ENCODE measurements at regions not wholly inside any gene's neighbourhood (a gene's known extent, or its start where the extent isn't known, plus 50 kb on each side); places are given as distances from the start of the nearest gene placed in this dataset.

DNA sequence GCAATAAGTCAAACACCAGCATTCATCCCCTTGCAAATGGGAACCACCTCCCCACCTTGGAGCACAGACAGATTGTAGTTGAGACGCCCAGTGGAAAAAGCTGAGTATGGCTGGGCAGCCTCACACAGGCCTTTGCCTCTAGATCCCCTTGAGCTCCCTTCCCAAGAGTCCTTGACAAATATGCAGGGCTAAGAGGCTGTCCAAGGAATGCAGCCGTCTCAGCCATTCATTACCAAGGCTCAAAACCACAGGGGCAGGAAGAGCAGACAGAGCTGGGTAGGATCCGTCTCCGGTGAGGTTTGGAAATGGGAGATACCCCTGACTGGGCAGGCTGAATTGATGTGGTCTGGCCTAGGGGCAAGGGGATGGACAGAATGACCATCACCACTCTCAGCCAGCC lies 557.1 kb downstream of the TNS1 start:
- DNase-seq: no peak
- Mint-ChIP-seq H3K36me3 (ENCODE audit: low read depth) (no peaks in the 10 kb centered on the region), H3K4me3 (no peak overlapping the region), H3K4me1 (no peaks in the 10 kb centered on the region), H3K9me3 (no peaks in the 10 kb centered on the region), H3K27ac (no peak overlapping the region), H3K27me3 (no peaks in the 10 kb centered on the region)
- ChIA-PET POLR2A (no interaction called here), CTCF (no interaction called here)

DNA sequence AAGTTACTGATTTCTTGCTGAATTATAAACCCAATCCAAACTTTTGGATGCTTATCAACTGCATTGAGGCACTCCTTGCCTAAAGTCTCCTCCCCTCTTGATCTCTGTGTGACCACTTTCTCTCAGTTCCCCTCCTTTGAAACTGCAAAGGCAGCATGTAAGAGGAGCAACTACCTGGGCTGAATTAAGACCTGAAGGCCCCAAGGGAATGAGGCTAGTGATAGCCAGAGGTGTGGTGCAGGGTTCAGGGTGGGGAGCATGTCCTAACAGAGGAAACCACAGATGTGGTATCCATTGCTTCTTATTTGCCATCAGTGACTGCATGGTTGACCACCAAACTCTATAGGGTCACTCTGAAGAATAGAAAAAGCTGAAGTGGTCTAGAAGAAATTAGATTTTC lies 557.9 kb downstream of the TNS1 start:
- POLR2A ChIA-PET: no interaction called here
- no peaks in the 10 kb centered on the region for H3K36me3 Mint-ChIP-seq (ENCODE audit: low read depth)
- DNase-seq: no peak
- no peaks in the 10 kb centered on the region for H3K9me3 Mint-ChIP-seq
- H3K4me3 Mint-ChIP-seq: no peak overlapping the region
- CTCF ChIA-PET: no interaction called here
- no peaks in the 10 kb centered on the region for H3K4me1 Mint-ChIP-seq
- H3K27ac Mint-ChIP-seq: no peak overlapping the region
- no peaks in the 10 kb centered on the region for H3K27me3 Mint-ChIP-seq

DNA sequence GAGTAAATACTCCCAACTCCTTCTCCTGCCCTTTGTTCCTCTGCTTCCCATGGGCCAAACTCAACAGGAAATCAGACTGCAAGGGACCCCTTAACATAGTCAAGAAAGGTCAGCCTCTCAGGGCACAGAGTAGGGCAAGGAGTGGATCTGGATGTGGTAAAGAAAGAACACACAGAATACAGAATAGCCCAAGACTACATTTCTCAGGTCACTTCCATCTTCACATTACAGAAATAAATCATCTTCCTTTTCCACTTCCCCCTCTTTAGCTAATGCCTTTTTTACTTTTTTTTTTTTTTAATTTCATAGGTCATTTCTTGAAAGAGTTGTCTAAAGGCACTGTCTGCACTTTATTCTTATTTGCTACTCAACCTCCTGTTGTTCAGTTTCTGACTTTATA lies 558.3 kb downstream of the TNS1 start:
- Mint-ChIP-seq H3K4me1 (no peaks in the 10 kb centered on the region), H3K36me3 (ENCODE audit: low read depth) (no peaks in the 10 kb centered on the region), H3K4me3 (no peak overlapping the region), H3K27me3 (no peaks in the 10 kb centered on the region), H3K9me3 (no peaks in the 10 kb centered on the region), H3K27ac (no peak overlapping the region)
- DNase-seq: no peak
- ChIA-PET CTCF (no interaction called here), POLR2A (no interaction called here)

DNA sequence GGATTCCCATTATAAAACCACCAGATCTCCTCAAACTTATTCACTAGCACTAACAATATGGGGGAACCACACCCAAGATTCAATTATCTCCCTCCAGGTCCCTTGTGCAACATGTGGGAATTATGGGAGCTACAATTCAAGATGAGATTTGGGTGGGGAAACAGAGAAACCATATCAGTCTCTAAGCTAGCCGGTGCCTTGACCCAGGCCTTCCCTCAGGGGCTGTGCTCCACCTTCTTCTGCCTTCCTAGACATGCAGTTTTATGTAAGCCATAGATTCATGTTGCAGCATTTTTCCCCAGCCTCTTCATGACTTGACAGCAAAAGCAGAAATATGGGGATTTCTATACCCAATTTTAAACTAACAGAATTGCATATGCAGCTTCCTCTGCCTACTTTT lies 559.2 kb downstream of the TNS1 start:
- Mint-ChIP-seq H3K4me1 (no peaks in the 10 kb centered on the region), H3K27ac (no peak overlapping the region), H3K4me3 (no peak overlapping the region), H3K9me3 (no peaks in the 10 kb centered on the region), H3K27me3 (no peaks in the 10 kb centered on the region), H3K36me3 (ENCODE audit: low read depth) (no peaks in the 10 kb centered on the region)
- POLR2A ChIA-PET: no interaction called here
- CTCF ChIA-PET: no interaction called here
- DNase-seq: no peak

DNA sequence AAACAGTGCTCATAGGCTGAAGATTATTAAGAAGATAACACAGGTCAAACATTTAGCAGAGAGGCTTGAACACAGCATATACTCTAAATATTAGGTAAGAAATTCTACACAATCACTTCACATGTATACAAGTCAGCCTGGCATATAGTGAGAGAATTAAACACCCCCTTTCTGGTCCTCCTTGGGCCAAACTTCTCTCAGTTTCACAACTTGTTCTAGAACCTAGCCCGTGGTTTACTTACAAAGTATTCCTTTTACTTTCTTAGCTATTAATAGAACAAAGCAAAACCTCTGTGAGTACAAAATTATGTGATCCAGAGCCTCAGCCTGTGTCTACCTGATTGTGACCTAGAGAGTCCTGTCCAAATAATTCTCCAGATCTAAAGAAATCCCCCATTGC lies 562.8 kb downstream of the TNS1 start:
- no peak for DNase-seq
- no peak overlapping the region for H3K4me3 Mint-ChIP-seq
- H3K4me1 Mint-ChIP-seq: no peaks in the 10 kb centered on the region
- H3K36me3 Mint-ChIP-seq (ENCODE audit: low read depth): no peaks in the 10 kb centered on the region
- H3K27me3 Mint-ChIP-seq: no peaks in the 10 kb centered on the region
- CTCF ChIA-PET: no interaction called here
- H3K27ac Mint-ChIP-seq: no peak overlapping the region
- POLR2A ChIA-PET: no interaction called here
- H3K9me3 Mint-ChIP-seq: no peaks in the 10 kb centered on the region

DNA sequence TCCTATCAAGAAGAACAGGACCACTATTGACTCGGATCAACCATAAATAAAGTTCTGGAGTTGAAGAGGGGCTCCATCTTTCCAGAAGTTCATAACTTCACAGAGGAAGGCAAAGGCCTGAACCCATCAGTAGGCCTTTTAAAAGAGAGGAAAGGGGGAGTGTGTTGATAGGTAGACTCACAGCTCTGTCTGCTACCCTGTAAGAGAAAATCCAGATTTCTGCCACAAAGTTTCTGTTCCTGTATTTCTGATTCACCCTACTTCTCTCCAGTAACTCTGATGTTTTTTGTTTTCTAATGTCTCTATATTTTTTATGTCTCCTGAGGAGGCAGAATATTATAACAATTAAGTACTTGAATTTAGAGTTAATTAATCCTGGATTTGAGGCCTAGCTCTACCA lies 564.0 kb downstream of the TNS1 start:
- ChIA-PET POLR2A (no interaction called here), CTCF (no interaction called here)
- Mint-ChIP-seq H3K27ac (no peak overlapping the region), H3K4me1 (no peaks in the 10 kb centered on the region), H3K36me3 (ENCODE audit: low read depth) (no peaks in the 10 kb centered on the region), H3K27me3 (no peaks in the 10 kb centered on the region), H3K4me3 (no peak overlapping the region), H3K9me3 (no peaks in the 10 kb centered on the region)
- no peak for DNase-seq

DNA sequence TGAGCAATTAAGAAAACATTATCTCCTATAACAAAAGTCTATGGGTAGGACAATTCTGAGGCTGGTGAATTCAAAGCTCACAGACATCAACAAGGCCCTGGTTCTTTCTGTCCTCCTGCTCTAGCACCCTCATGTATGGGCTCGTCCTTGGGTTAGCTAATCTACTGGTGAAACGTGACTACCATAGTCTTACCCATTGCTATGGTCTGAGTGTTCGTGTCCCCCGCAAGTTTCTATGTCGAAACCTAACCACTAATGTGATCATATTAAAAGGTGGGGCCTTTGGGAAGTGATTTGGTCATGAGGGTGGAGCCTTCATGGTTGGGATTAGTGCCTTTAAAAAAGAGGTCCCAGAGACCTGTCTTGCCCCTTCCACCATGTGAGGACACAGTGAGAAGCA lies 564.7 kb downstream of the TNS1 start:
- CTCF ChIA-PET: no interaction called here
- H3K9me3 Mint-ChIP-seq: no peaks in the 10 kb centered on the region
- no peaks in the 10 kb centered on the region for H3K27me3 Mint-ChIP-seq
- no peaks in the 10 kb centered on the region for H3K4me1 Mint-ChIP-seq
- no peaks in the 10 kb centered on the region for H3K36me3 Mint-ChIP-seq (ENCODE audit: low read depth)
- no peak overlapping the region for H3K27ac Mint-ChIP-seq
- H3K4me3 Mint-ChIP-seq: no peak overlapping the region
- POLR2A ChIA-PET: no interaction called here
- DNase-seq: no peak

DNA sequence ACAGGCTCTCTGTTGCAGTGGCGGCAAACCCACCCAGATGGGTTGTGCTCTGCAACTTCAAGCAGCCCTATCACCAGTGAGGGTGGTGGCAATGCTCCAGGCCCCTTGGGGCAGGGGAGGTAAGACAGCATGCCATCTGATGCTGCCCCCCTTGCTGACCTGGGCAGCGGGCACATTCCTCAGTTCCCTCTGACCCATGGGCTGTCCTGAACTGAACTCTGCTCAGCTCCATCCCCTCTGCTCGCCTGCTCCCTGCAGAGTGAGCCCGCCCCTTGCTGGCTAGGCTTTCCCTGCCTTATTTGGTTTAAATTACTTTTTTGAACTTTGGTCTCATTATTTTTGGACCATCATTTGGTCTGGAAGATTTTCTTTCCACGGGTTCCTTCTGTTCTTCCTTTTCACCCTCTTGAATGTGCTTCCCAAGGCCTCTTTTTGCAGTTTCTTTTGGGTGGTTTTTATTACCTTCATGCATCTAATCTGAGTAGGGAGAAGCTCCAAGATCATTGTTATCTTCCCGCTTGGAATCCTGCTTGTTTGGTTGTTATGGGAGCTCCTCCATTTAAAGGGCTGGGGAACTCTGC lies 565.4 kb downstream of the TNS1 start:
- Mint-ChIP-seq H3K36me3 (ENCODE audit: low read depth) (no peaks in the 10 kb centered on the region), H3K9me3 (no peaks in the 10 kb centered on the region), H3K4me3 (no peak overlapping the region), H3K27me3 (no peaks in the 10 kb centered on the region), H3K4me1 (no peaks in the 10 kb centered on the region), H3K27ac (no peak overlapping the region)
- DNase-seq: no peak
- POLR2A ChIA-PET: no interaction called here
- CTCF ChIA-PET: no interaction called here

DNA sequence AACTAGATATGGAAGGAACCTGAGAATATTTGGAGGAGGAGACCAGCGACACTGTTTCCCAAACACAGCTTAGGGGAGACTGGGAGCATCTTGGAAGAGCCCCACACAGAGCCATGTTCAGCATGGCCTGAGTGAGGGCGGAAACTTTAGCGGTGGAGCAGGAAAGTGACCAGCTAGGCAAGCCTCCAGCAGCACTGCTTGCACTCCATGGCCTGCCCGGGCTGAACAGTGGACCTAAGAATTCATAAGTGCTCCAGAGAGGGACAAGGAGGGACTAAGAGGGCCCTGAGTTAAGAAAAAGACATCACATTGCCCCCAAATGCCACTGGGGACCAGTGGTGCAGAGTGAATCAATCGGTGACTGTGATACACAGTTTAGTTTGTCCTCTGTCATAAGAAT lies 566.4 kb downstream of the TNS1 start:
- Mint-ChIP-seq H3K27me3 (no peaks in the 10 kb centered on the region), H3K27ac (no peak overlapping the region)
- POLR2A ChIA-PET: no interaction called here

DNA sequence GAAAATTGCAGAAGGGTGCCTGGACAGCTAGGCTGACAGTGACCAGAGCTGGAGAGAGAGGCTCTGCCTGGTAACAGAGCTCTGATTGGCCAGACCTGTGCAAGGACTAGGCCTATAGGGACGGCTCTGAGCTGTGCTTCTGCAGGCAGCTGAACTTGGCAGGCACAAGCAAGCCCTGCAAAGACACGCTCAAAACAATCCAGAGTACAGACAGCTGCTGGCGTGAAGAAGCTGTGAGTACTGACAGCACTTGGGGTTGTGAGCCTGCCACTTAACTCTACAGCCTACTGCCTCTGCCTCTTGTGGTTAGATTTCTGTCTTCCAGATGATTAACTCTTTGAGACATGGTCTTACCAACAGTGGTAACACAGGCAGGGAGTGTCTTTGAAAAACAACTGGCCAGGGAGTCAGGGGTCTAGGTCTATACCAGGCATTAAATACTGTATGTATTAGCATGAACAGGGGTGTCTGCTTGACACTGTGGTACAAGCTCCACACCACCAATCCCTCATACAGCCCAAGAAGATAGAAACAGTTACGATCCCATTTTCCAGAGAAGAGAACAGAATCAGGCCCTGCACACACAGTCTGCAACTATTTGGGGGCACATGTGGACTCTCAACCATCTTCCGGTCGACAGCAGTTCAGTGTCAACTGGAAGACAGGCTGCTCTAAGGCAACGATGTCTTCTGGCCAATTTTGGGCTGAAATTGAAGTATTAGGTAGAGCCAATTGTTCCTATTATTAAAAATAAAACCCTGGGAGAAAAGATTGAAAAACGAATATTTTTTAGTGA lies 568.4 kb downstream of the TNS1 start:
- H3K9me3 Mint-ChIP-seq: no peaks in the 10 kb centered on the region
- no peaks in the 10 kb centered on the region for H3K27me3 Mint-ChIP-seq
- no peak for DNase-seq
- H3K4me3 Mint-ChIP-seq: no peak overlapping the region
- CTCF ChIA-PET: no interaction called here
- POLR2A ChIA-PET: no interaction called here
- no peaks in the 10 kb centered on the region for H3K4me1 Mint-ChIP-seq
- no peak overlapping the region for H3K27ac Mint-ChIP-seq
- no peaks in the 10 kb centered on the region for H3K36me3 Mint-ChIP-seq (ENCODE audit: low read depth)

More for the DNA sequence above, 566.4 kb downstream of the TNS1 start:
- no peaks in the 10 kb centered on the region for H3K36me3 Mint-ChIP-seq (ENCODE audit: low read depth)
- CTCF ChIA-PET: no interaction called here
- no peaks in the 10 kb centered on the region for H3K9me3 Mint-ChIP-seq
- DNase-seq: no peak
- H3K4me3 Mint-ChIP-seq: no peak overlapping the region
- no peaks in the 10 kb centered on the region for H3K4me1 Mint-ChIP-seq

DNA sequence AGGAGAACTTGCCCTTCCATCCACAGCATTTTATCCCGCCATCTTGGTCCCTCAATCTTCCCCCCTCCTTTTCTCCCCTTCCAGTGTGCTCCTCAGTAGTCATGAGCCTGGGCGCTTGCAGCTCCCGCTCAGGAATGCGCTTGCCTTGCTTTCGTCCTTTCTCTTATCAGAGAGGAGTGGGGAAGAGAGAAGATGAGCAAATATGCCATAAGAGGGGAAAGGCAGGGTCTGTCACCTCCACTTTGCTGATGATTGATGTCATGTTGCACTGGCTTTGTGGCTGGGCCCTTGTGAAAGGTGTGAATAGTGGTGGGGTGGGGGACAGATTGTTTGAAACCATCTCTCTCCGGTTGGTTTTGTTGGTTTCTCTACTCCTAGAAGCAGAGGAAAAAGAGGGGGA lies 569.3 kb downstream of the TNS1 start:
- Mint-ChIP-seq H3K27ac (no peak overlapping the region), H3K36me3 (ENCODE audit: low read depth) (no peaks in the 10 kb centered on the region), H3K4me1 (no peaks in the 10 kb centered on the region), H3K4me3 (no peak overlapping the region), H3K27me3 (no peaks in the 10 kb centered on the region), H3K9me3 (no peaks in the 10 kb centered on the region)
- POLR2A ChIA-PET: no interaction called here
- CTCF ChIA-PET: no interaction called here
- no peak for DNase-seq

DNA sequence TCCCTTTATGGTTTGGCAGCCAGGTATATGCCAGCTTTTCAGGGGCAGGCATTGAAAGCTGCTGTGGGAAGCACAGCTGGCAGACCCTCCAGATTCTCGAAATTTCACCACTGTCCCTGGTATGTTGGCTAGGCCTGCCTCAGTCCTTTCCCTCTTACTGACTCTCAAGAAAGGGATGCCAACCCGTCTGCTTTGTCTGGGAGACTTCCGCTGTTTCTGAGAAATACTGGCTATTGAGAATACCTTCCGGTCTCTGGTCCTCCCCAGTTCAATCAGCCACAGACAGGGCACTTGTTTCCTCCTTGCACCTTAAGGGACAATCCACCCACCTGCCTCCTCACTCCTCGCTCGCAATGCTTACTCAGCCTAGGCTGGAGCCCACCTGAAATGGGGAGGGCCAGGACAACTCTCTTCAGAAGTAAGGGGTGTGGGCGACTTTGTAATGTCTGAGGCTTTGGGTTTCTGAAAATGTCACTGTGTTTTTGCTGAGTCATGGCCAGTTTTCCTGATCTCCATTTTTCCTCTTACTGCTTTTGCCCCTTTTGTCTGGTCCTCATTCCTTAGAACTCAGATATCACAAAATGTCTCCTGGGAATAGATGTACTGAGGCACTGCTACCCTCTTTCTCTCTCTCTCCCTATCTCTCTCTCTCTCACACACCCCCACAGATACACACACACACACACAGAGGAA lies 571.1 kb downstream of the TNS1 start:
- no peaks in the 10 kb centered on the region for H3K36me3 Mint-ChIP-seq (ENCODE audit: low read depth)
- H3K9me3 Mint-ChIP-seq: peaks cover 3% of the 10 kb centered on the region
- CTCF ChIA-PET: no interaction called here
- no peaks in the 10 kb centered on the region for H3K27me3 Mint-ChIP-seq
- no peak overlapping the region for H3K4me3 Mint-ChIP-seq
- H3K4me1 Mint-ChIP-seq: no peaks in the 10 kb centered on the region
- DNase-seq: no peak
- POLR2A ChIA-PET: no interaction called here
- no peak overlapping the region for H3K27ac Mint-ChIP-seq

DNA sequence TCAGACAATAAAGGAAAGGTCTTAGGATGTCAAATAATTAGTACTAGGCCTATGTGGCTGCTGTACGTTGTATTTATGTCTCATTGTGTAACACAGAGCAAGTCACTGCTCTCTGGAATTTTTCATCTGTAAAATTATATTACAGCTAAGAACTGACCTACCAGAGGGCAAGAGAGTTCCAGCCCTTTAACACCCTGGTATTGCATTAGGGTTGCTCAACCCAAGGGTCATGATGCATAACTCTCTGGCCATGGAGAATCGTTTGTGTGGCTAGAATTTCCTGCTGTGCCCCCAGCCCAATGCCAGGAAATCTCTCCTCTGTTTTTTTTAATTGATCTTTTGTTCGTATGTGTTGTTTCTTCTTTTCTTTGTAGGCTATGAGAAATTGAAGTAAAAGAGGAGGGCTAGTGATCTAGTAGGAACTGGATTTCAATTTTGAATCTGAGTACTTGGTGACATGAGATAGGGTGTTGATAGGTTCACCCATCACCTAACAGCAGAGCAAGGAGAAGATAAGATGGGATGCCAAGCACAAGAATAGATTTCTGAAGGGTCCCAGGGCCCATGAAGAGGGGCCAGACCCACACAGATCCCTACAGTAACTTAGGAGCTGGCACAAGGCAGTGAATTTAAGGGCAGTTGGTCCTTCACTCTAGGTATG lies 571.2 kb upstream of the TNP1 start:
- ChIA-PET POLR2A (no interaction called here), CTCF (no interaction called here)
- H3K4me3 Mint-ChIP-seq: no peak overlapping the region
- H3K4me1 Mint-ChIP-seq: no peaks in the 10 kb centered on the region
- peaks cover 3% of the 10 kb centered on the region for H3K9me3 Mint-ChIP-seq
- DNase-seq: no peak
- H3K27me3 Mint-ChIP-seq: no peaks in the 10 kb centered on the region
- H3K36me3 Mint-ChIP-seq (ENCODE audit: low read depth): no peaks in the 10 kb centered on the region
- no peak overlapping the region for H3K27ac Mint-ChIP-seq

All from activated CD4-positive, alpha-beta memory T cell treated with anti-CD3 and anti-CD28 coated beads, Interleukin-2, amount 10 ng/mL, durations not matched to agents 7 days and 5 days (primary cell).